GM12892 (cell line): ENCODE measurements at regions not wholly inside any gene's neighbourhood (a gene's known extent, or its start where the extent isn't known, plus 50 kb on each side); places are given as distances from the start of the nearest gene placed in this dataset.

Experiments used
- POLR2A ChIP-seq: IDR thresholded peaks from 2 replicates; pipeline ENCODE4 v1.6.1; 2011; ENCODE audit warnings: low read depth, low read length, control low read depth
- POLR2AphosphoS5 ChIP-seq: IDR thresholded peaks from 2 replicates; pipeline ENCODE4 v1.6.1; 2011; ENCODE audit warnings: low read depth, low read length, control low read depth

DNA sequence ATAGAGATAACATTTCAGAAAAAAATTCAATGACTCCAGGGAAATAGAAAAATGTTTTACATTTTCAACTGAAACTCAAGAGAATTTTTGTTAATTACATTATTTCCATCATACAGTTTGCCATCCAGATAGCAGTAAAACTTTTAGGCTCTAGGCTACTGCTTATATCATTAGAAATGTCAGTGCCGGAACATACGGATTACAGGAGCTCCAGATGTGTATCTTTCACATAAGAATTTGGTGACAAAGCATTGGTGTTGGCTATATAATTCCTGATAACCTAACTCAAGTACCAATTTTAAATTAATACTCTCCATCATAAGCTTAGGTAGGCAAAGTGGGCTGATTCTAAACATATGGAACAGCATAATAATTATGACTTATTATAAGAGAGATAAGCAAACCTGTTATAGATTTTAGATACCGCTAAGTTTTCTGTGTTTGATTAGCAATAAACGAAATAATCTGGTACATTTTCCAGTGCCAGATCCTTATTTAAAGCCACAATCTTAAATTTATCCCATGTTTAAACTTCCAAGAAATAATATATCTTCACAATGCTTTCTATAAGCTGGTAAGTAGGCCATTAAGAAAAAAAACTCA, 637.9 kb downstream of the NXPH1 start:
- TF ChIP-seq POLR2A (no peak), POLR2AphosphoS5 (no peak)
